Testis (tissue), 2 donors: ENCODE measurements at regions not wholly inside any gene's neighbourhood (a gene's known extent, or its start where the extent isn't known, plus 50 kb on each side); places are given as distances from the start of the nearest gene placed in this dataset.

ENCODE experiments used
- CTCF ChIP-seq, 3 experiments: fragments of 450-650 bp in 2 of 3; fragments of 200-600 bp in 1 of 3; sonication (generic) in 1 of 3; IDR thresholded peaks; one replicate each; pipeline ENCODE4 v1.5.1; 2016 to 2019; ENCODE audit warnings: antibody characterized with exemption in 3 of 3, mild to moderate bottlenecking in 2 of 3, moderate library complexity in 1 of 3
- POLR2A ChIP-seq: fragments of 450-650 bp; IDR thresholded peaks from one replicate; pipeline ENCODE4 v1.6.1; 2017; ENCODE audit warnings: antibody characterized with exemption, mild to moderate bottlenecking, moderate library complexity

DNA sequence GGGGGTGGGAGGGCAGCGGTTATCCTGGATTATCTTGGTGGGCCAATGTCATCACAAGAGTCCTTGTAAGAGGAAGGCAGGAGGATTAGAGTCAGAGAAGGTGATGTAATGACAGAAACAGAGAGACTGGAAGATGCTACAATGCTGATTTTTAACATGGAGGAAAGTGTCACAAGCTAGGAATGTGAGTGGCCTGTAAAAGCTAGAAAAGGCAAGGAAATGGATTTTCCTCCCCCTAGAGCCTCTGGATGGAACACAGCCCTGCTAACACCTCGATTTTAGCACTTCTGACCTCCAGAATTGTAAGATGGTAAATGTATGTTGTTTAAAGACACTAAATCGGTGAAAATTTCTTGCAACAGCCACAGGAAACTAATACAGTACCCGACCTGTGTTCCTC is 109.3 kb downstream of the MN1 start:
- no peak for TF ChIP-seq POLR2A
- TF ChIP-seq CTCF (IDR thresholded peaks at IDR 0.05) = no peak
